MM.1S (cell line): ENCODE measurements at regions not wholly inside any gene's neighbourhood (a gene's known extent, or its start where the extent isn't known, plus 50 kb on each side); places are given as distances from the start of the nearest gene placed in this dataset.

Experiments
- DNase-seq: peaks from one replicate; pipeline ENCODE4 v3.0.0-alpha.2; 2015
- H2AFZ ChIP-seq: fragments of 300-600 bp; sonication (generic); 2 replicates; pipeline ENCODE4 v1.6.0; 2016; ENCODE audit warnings: antibody characterized with exemption, low read length
- H3F3A ChIP-seq: fragments of 300-600 bp; sonication (generic); 2 replicates; pipeline ENCODE4 v1.6.1; 2016; ENCODE audit warnings: mild to moderate bottlenecking, antibody characterized with exemption, low read length, moderate library complexity, mixed read lengths; ENCODE audit not compliant: insufficient read depth
- H3K27ac ChIP-seq: fragments of 300-600 bp; sonication (generic); 2 replicates; pipeline ENCODE4 v1.5.1; 2016; ENCODE audit warnings: mild to moderate bottlenecking, low read length
- H3K27me3 ChIP-seq: fragments of 300-600 bp; sonication (generic); replicated peaks from 2 replicates; pipeline ENCODE4 v1.6.0; 2016; ENCODE audit warnings: low read length; ENCODE audit not compliant: insufficient read depth
- H3K36me3 ChIP-seq: fragments of 300-600 bp; sonication (generic); replicated peaks from 2 replicates; pipeline ENCODE4 v1.6.1; 2016; ENCODE audit warnings: mild to moderate bottlenecking, low read length, mixed read lengths; ENCODE audit not compliant: insufficient read depth
- H3K4me1 ChIP-seq: fragments of 300-600 bp; sonication (generic); 2 replicates; pipeline ENCODE4 v1.6.1; 2016; ENCODE audit warnings: low read length, mixed read lengths
- H3K4me2 ChIP-seq: fragments of 300-600 bp; sonication (generic); 2 replicates; pipeline ENCODE4 v1.6.0; 2016; ENCODE audit warnings: low read depth, low read length
- H3K4me3 ChIP-seq: fragments of 300-600 bp; sonication (generic); 2 replicates; pipeline ENCODE4 v1.5.1; 2016; ENCODE audit warnings: low read length, mixed read lengths
- H3K79me2 ChIP-seq: fragments of 300-600 bp; sonication (generic); 2 replicates; pipeline ENCODE4 v1.6.1; 2016; ENCODE audit warnings: mixed run types, low read length, mixed read lengths
- H3K9ac ChIP-seq: fragments of 300-600 bp; sonication (generic); 2 replicates; pipeline ENCODE4 v1.6.1; 2016; ENCODE audit warnings: low read length, mixed read lengths
- H3K9me2 ChIP-seq: fragments of 300-600 bp; sonication (generic); replicated peaks from 2 replicates; pipeline ENCODE4 v1.6.1; 2016; ENCODE audit warnings: mild to moderate bottlenecking, low read length, mixed read lengths; ENCODE audit not compliant: insufficient read depth
- H3K9me3 ChIP-seq: fragments of 300-600 bp; sonication (generic); replicated peaks from 2 replicates; pipeline ENCODE4 v1.6.1; 2016; ENCODE audit warnings: mild to moderate bottlenecking, low read length, mixed read lengths; ENCODE audit not compliant: insufficient read depth
- H4K20me1 ChIP-seq: fragments of 300-600 bp; sonication (generic); 2 replicates; pipeline ENCODE4 v1.6.1; 2016; ENCODE audit warnings: mild to moderate bottlenecking, low read length, moderate library complexity, mixed read lengths; ENCODE audit not compliant: insufficient read depth
- CTCF ChIP-seq: fragments of 300-600 bp; sonication (generic); IDR thresholded peaks from 2 replicates; pipeline ENCODE4 v1.5.1; 2016; ENCODE audit warnings: antibody characterized with exemption, low read length, mixed read lengths
- EZH2 ChIP-seq: fragments of 300-600 bp; sonication (generic); optimal IDR thresholded peaks from 2 replicates; pipeline ENCODE3; 2017; ENCODE audit warnings: low read depth, mild to moderate bottlenecking, antibody characterized with exemption, low read length, mixed read lengths
- EZH2phosphoT487 ChIP-seq: fragments of 300-600 bp; sonication (generic); IDR thresholded peaks from 2 replicates; pipeline ENCODE4 v1.6.1; 2018; ENCODE audit warnings: antibody characterized with exemption, low read length

GRCh38 chr2:144261336-144261735 lies 258.6 kb downstream of the ZEB2 start:
- H3K4me2 ChIP-seq = no peak overlapping the region

DNA sequence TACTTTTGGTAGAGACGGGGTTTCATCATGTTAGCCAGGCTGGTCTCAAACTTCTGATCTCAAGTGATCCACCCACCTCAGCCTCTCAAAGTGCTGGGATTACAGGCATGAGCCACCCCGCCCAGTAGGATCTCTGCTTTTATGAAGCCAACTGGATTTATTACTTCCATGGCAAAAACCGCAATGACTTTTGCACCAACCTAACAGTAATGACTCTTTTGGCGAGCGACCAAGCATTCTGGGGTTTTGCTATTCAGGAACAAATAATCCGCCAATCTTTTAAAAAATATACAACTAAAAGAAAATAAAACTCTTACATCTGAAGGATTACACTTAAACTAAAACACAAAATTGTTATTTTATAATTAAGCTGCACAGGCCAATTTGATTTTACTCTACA lies 260.6 kb downstream of the ZEB2 start:
- Histone ChIP-seq H3K4me3 (no peak overlapping the region), H3K4me2 (no peak overlapping the region), H3K27ac (no peak overlapping the region), H3K9ac (no peak overlapping the region), H2AFZ (no peak overlapping the region), H3K79me2 (no peaks in the 10 kb centered on the region), H3K9me3 (no peaks in the 10 kb centered on the region), H3K4me1 (no peaks in the 10 kb centered on the region), H3K36me3 (no peaks in the 10 kb centered on the region), H4K20me1 (no peaks in the 10 kb centered on the region), H3F3A (no peaks in the 10 kb centered on the region), H3K9me2 (no peaks in the 10 kb centered on the region), H3K27me3 (no peaks in the 10 kb centered on the region)
- DNase-seq = no peak
- TF ChIP-seq EZH2phosphoT487 (no peak), EZH2 (no peak), CTCF (no peak)

More at GRCh38 chr2:144261336-144261735, 258.6 kb downstream of the ZEB2 start:
- Histone ChIP-seq H3K9me2 (no peaks in the 10 kb centered on the region), H2AFZ (no peak overlapping the region), H3K4me1 (no peaks in the 10 kb centered on the region), H3K9ac (no peak overlapping the region), H3K9me3 (no peaks in the 10 kb centered on the region), H3F3A (no peaks in the 10 kb centered on the region), H3K4me3 (no peak overlapping the region), H3K27me3 (no peaks in the 10 kb centered on the region), H3K79me2 (no peaks in the 10 kb centered on the region), H3K36me3 (no peaks in the 10 kb centered on the region), H3K27ac (no peak overlapping the region), H4K20me1 (no peaks in the 10 kb centered on the region)
- DNase-seq = no peak
- TF ChIP-seq CTCF (no peak), EZH2 (no peak), EZH2phosphoT487 (no peak)

- H4K20me1 ChIP-seq = no peaks in the 10 kb centered on the region
- no peaks in the 10 kb centered on the region for H3K36me3 ChIP-seq
- no peaks in the 10 kb centered on the region for H3K9me3 ChIP-seq
- H2AFZ ChIP-seq = no peak overlapping the region
- no peak for DNase-seq
- H3K27me3 ChIP-seq = no peaks in the 10 kb centered on the region
- no peaks in the 10 kb centered on the region for H3F3A ChIP-seq
- TF ChIP-seq CTCF = no peak
- TF ChIP-seq EZH2phosphoT487 = no peak
- TF ChIP-seq EZH2 = no peak
- H3K4me2 ChIP-seq = no peak overlapping the region
- no peak overlapping the region for H3K9ac ChIP-seq
- H3K9me2 ChIP-seq = no peaks in the 10 kb centered on the region
- no peak overlapping the region for H3K27ac ChIP-seq
- no peaks in the 10 kb centered on the region for H3K4me1 ChIP-seq
- no peak overlapping the region for H3K4me3 ChIP-seq
- no peaks in the 10 kb centered on the region for H3K79me2 ChIP-seq
Measured at GRCh38 chr2:144258154-144258553, 261.8 kb downstream of the ZEB2 start.
